Naive thymus-derived CD4-positive, alpha-beta T cell (primary cell): ENCODE measurements at regions not wholly inside any gene's neighbourhood (a gene's known extent, or its start where the extent isn't known, plus 50 kb on each side); places are given as distances from the start of the nearest gene placed in this dataset.

ENCODE experiments used
- ATAC-seq: fragments of 150-1000 bp; cut with Tn5 transposase; 2 replicates; pipeline ENCODE4 v1.10.0; 2021; ENCODE audit warnings: mild to moderate bottlenecking, moderate library complexity
- CTCF ChIA-PET: fragments of 350-600 bp; sonication (Branson Sonifier 250); formaldehyde crosslinking; loops from one replicate; lab custom pipeline; 2021; ENCODE audit warnings: antibody characterized with exemption; lab: Charles Lee
- POLR2A ChIA-PET: fragments of 350-600 bp; sonication (Branson Sonifier 250); formaldehyde crosslinking; loops from one replicate; lab custom pipeline; 2021; ENCODE audit warnings: antibody characterized with exemption, inconsistent platforms; lab: Charles Lee
- DNase-seq, 9 donors: peaks; one replicate each; pipeline versions ENCODE4 v3.0.0 to v3.0.0-alpha.2; 2020 to 2022; ENCODE audit warnings: mixed read lengths in 1 of 9
- H3K27ac ChIP-seq: one replicate; pipeline ENCODE4 v1.7.0; 2013; ENCODE audit warnings: mild to moderate bottlenecking, low read depth, low read length, moderate library complexity
- H3K27me3 ChIP-seq, 2 donors: one replicate each; pipeline ENCODE4 v1.7.0; 2013; ENCODE audit warnings: low read length in 2 of 2, mild to moderate bottlenecking in 2 of 2, moderate library complexity in 2 of 2; ENCODE audit not compliant: control insufficient read depth in 2 of 2, insufficient read depth in 2 of 2
- H3K36me3 ChIP-seq, 3 experiments: 1 replicate in 2 of 3; 2 replicates in 1 of 3; pipeline ENCODE4 v1.7.0; 2013; ENCODE audit warnings: low read length in 3 of 3, mild to moderate bottlenecking in 3 of 3, moderate library complexity in 1 of 3; ENCODE audit not compliant: insufficient read depth in 3 of 3, control insufficient read depth in 2 of 3
- H3K4me1 ChIP-seq, 2 donors: one replicate each; pipeline ENCODE4 v1.7.0; 2013; ENCODE audit warnings: low read length in 2 of 2, mild to moderate bottlenecking in 2 of 2, moderate library complexity in 1 of 2; ENCODE audit not compliant: control insufficient read depth in 2 of 2, insufficient read depth in 2 of 2
- H3K4me3 ChIP-seq: 2 replicates; pipeline ENCODE4 v1.7.0; 2013; ENCODE audit warnings: mild to moderate bottlenecking, low read length
- H3K9me3 ChIP-seq, 3 experiments: 1 replicate in 2 of 3; 2 replicates in 1 of 3; pipeline ENCODE4 v1.7.0; 2013; ENCODE audit warnings: low read length in 3 of 3; ENCODE audit not compliant: control insufficient read depth in 2 of 3
- H3K27ac Mint-ChIP-seq, 9 donors: one replicate each; pipeline ENCODE4 v1.8.0; 2020 to 2022; ENCODE audit warnings: mixed read lengths in 9 of 9, mild to moderate bottlenecking in 8 of 9, moderate library complexity in 5 of 9, inconsistent platforms in 2 of 9
- H3K27me3 Mint-ChIP-seq, 5 donors: one replicate each; pipeline ENCODE4 v1.8.0; 2021 to 2022; ENCODE audit warnings: mixed read lengths in 5 of 5, mild to moderate bottlenecking in 1 of 5
- H3K36me3 Mint-ChIP-seq, 5 donors: one replicate each; pipeline ENCODE4 v1.8.0; 2020 to 2022; ENCODE audit warnings: mixed read lengths in 5 of 5, mild to moderate bottlenecking in 3 of 5, inconsistent platforms in 1 of 5
- H3K4me1 Mint-ChIP-seq, 7 donors: one replicate each; pipeline ENCODE4 v1.8.0; 2020 to 2022; ENCODE audit warnings: mixed read lengths in 7 of 7, mild to moderate bottlenecking in 3 of 7, inconsistent platforms in 1 of 7
- H3K4me3 Mint-ChIP-seq, 10 donors: one replicate each; pipeline ENCODE4 v1.8.0; 2020 to 2022; ENCODE audit warnings: mild to moderate bottlenecking in 10 of 10, mixed read lengths in 10 of 10, moderate library complexity in 6 of 10, inconsistent platforms in 2 of 10
- H3K9me3 Mint-ChIP-seq, 11 donors: one replicate each; pipeline ENCODE4 v1.8.0; 2020 to 2022; ENCODE audit warnings: mixed read lengths in 11 of 11, mild to moderate bottlenecking in 4 of 11, inconsistent platforms in 1 of 11, moderate library complexity in 1 of 11
- intact Hi-C, 2 donors: fragments of 100-400 bp; cut with micrococcal nuclease; formaldehyde crosslinking; loops; one replicate each; pipeline ENCODE4 v1.15.1; 2023

DNA sequence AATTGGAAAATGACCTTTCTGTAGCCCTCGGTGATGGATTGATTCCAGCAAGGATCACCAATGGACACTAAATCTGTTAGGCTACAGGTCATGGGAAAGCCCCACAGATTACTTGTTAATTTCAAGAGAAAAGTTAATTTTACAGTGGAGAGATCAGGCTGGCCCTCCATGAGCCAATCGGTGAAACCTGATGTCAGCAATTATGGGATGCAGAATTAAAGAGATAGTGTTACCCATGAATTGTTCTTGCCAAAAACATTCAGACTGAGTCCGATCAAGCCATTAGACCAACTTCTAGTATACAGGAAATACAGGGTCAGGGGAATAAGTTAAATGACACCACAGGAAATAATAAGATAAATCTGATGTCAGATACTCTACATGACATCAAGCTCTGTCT, 214.9 kb upstream of the SYNDIG1 start:
- ATAC-seq (no peak), DNase-seq (no peak)
- intact Hi-C loops = no loop called here
- no peaks in the 10 kb centered on the region for H3K27me3 ChIP-seq
- Mint-ChIP-seq H3K27me3 (peaks cover 0 to 9% (median 0%) of the 10 kb centered on the region in 5 donors), H3K36me3 (no peaks in the 10 kb centered on the region), H3K4me1 (no peaks in the 10 kb centered on the region), H3K4me3 (no peak overlapping the region), H3K27ac (no peak overlapping the region), H3K9me3 (no peaks in the 10 kb centered on the region)
- H3K27ac ChIP-seq = no peak overlapping the region
- no peaks in the 10 kb centered on the region for H3K9me3 ChIP-seq
- H3K4me3 ChIP-seq = no peak overlapping the region
- CTCF ChIA-PET = no interaction called here
- H3K36me3 ChIP-seq = no peaks in the 10 kb centered on the region
- POLR2A ChIA-PET = no interaction called here
- H3K4me1 ChIP-seq = no peaks in the 10 kb centered on the region

- no peak for ATAC-seq
- CTCF ChIA-PET = no interaction called here
These were observed 216.1 kb upstream of the SYNDIG1 start for GRCh38 chr20:24253321-24253720.

DNA sequence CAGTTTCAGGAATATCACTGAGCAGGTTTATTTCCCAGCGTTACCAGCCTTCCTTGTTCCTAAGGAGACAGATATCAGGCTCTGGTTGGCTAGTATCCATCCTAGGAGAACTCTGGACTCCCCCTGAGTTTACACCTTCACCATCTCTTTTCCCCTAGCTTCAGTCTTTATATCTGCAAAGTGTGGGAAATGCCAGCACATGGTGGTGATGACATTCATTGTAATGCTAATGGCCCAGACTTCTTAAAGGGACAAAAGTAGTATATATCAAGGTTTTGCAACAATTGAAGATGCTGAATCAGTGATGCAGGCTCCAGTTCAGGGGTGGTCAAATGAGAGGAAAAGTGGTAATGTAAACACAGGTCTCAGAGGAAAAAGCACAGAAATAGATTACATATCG, 224.3 kb upstream of the SYNDIG1 start:
- Mint-ChIP-seq H3K4me3 (no peak overlapping the region), H3K9me3 (peaks cover 0 to 20% (median 5%) of the 10 kb centered on the region in 11 donors), H3K27ac (no peak overlapping the region), H3K27me3 (peaks cover 0 to 30% (median 24%) of the 10 kb centered on the region in 5 donors), H3K36me3 (peaks cover 0 to 8% (median 4%) of the 10 kb centered on the region in 5 donors), H3K4me1 (no peaks in the 10 kb centered on the region)
- intact Hi-C loops = no loop called here
- no peak for ATAC-seq
- no peak overlapping the region for H3K27ac ChIP-seq
- no peaks in the 10 kb centered on the region for H3K9me3 ChIP-seq
- no peaks in the 10 kb centered on the region for H3K27me3 ChIP-seq
- no peak for DNase-seq
- ChIA-PET CTCF (no interaction called here), POLR2A (no interaction called here)
- H3K4me3 ChIP-seq = no peak overlapping the region
- H3K36me3 ChIP-seq = no peaks in the 10 kb centered on the region
- H3K4me1 ChIP-seq = no peaks in the 10 kb centered on the region

More at GRCh38 chr20:24253321-24253720, 216.1 kb upstream of the SYNDIG1 start:
- intact Hi-C loops = no loop called here
- H3K36me3 Mint-ChIP-seq = no peaks in the 10 kb centered on the region
- Histone ChIP-seq H3K27ac (no peak overlapping the region), H3K36me3 (no peaks in the 10 kb centered on the region), H3K9me3 (no peaks in the 10 kb centered on the region), H3K27me3 (no peaks in the 10 kb centered on the region), H3K4me1 (no peaks in the 10 kb centered on the region), H3K4me3 (no peak overlapping the region)
- H3K27me3 Mint-ChIP-seq = peaks cover 0 to 9% (median 0%) of the 10 kb centered on the region in 5 donors
- H3K4me1 Mint-ChIP-seq = no peaks in the 10 kb centered on the region
- peaks cover 0 to 2% (median 0%) of the 10 kb centered on the region in 11 donors for H3K9me3 Mint-ChIP-seq
- H3K4me3 Mint-ChIP-seq = no peak overlapping the region
- no peak overlapping the region for H3K27ac Mint-ChIP-seq
- DNase-seq = no peak
- POLR2A ChIA-PET = no interaction called here

DNA sequence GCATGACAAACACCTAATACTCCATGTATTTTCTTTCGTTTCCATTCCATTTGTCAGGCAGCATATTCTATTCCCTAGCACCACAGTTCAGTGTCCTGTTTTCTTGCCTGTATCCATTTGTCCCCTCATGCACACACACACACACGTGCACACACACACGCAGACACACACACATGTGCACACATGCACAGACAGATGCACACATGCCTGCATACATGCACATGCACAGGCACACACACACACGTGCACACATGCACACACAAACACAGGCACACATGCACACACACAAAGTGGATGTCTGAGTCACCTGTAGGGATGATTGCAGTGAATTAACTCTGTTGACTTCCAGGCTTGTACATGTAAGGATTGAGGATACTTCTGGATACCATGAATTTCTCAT, 226.7 kb upstream of the SYNDIG1 start:
- Mint-ChIP-seq H3K27me3 (peaks cover 5 to 30% (median 19%) of the 10 kb centered on the region in 5 donors), H3K27ac (no peak overlapping the region), H3K9me3 (peaks cover 0 to 13% (median 3%) of the 10 kb centered on the region in 11 donors), H3K4me1 (no peaks in the 10 kb centered on the region), H3K36me3 (peaks cover 0 to 4% (median 3%) of the 10 kb centered on the region in 5 donors), H3K4me3 (no peak overlapping the region)
- no peak for DNase-seq
- H3K36me3 ChIP-seq = no peaks in the 10 kb centered on the region
- CTCF ChIA-PET = no interaction called here
- no peaks in the 10 kb centered on the region for H3K27me3 ChIP-seq
- no peaks in the 10 kb centered on the region for H3K4me1 ChIP-seq
- no peaks in the 10 kb centered on the region for H3K9me3 ChIP-seq
- no peak overlapping the region for H3K27ac ChIP-seq
- intact Hi-C loops = no loop called here
- POLR2A ChIA-PET = no interaction called here
- no peak for ATAC-seq
- H3K4me3 ChIP-seq = no peak overlapping the region

DNA sequence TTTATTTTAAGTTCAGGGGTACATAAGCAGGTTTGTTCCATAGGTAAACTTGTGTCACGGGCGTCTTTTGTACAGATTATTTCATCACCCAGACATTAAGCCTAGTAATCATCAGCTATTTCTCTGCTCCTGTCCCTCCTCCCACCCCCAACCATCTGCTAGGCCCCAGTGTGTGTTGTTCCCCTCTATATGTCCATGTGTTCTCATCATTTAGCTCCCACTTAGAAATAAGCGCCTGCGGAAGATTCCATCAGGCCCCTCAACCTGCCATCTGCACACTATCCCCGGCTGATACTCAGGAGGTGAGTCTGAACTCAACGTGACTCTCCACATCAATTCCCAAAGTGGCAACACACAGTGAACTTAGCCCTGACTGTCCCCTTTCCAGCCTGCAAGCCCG, 228.0 kb upstream of the SYNDIG1 start:
- ATAC-seq = no peak
- H3K4me1 Mint-ChIP-seq = no peaks in the 10 kb centered on the region
- DNase-seq = no peak
- peaks cover 10 to 28% (median 16%) of the 10 kb centered on the region in 5 donors for H3K27me3 Mint-ChIP-seq
- no peak overlapping the region for H3K4me3 ChIP-seq
- no peaks in the 10 kb centered on the region for H3K9me3 ChIP-seq
- H3K9me3 Mint-ChIP-seq = peaks cover 0 to 4% (median 0%) of the 10 kb centered on the region in 11 donors
- H3K36me3 ChIP-seq = no peaks in the 10 kb centered on the region
- CTCF ChIA-PET = no interaction called here
- intact Hi-C loops = no loop called here
- H3K27ac ChIP-seq = no peak overlapping the region
- H3K4me3 Mint-ChIP-seq = no peak overlapping the region
- H3K27me3 ChIP-seq = no peaks in the 10 kb centered on the region
- POLR2A ChIA-PET = no interaction called here
- no peaks in the 10 kb centered on the region for H3K36me3 Mint-ChIP-seq
- H3K4me1 ChIP-seq = no peaks in the 10 kb centered on the region
- H3K27ac Mint-ChIP-seq = no peak overlapping the region

DNA sequence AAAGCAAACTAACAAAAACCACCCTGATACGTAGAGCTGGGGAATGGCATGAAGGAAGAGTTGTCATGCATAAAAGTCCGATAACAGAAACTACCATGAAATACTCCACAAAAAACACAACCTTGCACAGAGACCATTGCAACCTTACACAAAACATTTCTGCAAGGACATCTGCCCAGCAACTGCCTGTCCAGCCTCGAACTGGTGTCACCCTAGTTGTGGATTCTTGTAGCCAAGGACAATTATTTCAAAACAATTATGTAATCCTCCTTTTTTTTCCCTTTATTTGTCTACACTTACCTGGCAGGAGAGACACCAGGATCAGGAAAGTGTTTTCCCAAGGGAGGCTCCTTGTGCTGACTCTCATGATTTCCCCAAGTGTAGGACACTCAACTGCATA, 232.5 kb upstream of the SYNDIG1 start:
- no peaks in the 10 kb centered on the region for H3K4me1 Mint-ChIP-seq
- no peak overlapping the region for H3K4me3 Mint-ChIP-seq
- POLR2A ChIA-PET = no interaction called here
- no peak for ATAC-seq
- no peak overlapping the region for H3K27ac Mint-ChIP-seq
- Histone ChIP-seq H3K4me1 (no peaks in the 10 kb centered on the region), H3K27me3 (no peaks in the 10 kb centered on the region), H3K27ac (no peak overlapping the region), H3K9me3 (no peaks in the 10 kb centered on the region), H3K4me3 (no peak overlapping the region), H3K36me3 (no peaks in the 10 kb centered on the region)
- DNase-seq = no peak
- no peaks in the 10 kb centered on the region for H3K36me3 Mint-ChIP-seq
- peaks cover 0 to 16% (median 10%) of the 10 kb centered on the region in 5 donors for H3K27me3 Mint-ChIP-seq
- CTCF ChIA-PET = no interaction called here
- H3K9me3 Mint-ChIP-seq = no peaks in the 10 kb centered on the region
- intact Hi-C loops = no loop called here

DNA sequence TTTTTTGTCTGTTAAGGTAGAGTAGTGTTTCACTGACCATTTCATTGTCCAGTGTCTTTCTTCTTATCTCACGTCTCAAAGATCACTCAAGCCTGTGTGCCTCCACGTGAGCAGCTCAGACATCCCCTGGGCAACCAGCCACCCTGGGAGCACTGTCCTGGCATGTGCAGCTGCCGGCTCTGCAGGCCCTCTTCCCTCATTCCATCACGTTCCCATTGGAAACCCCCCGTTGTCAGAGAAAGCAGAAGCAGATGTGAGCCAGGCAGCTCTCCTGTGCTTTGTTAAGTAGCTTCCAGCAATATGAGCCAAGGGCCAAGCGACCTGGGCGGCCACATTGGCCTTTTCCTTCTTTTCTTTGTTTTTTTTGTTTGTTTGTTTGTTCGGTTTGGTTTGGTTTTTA, 233.2 kb upstream of the SYNDIG1 start:
- no peak for DNase-seq
- Histone ChIP-seq H3K36me3 (no peaks in the 10 kb centered on the region), H3K9me3 (no peaks in the 10 kb centered on the region), H3K4me3 (no peak overlapping the region), H3K27ac (no peak overlapping the region), H3K27me3 (no peaks in the 10 kb centered on the region), H3K4me1 (no peaks in the 10 kb centered on the region)
- ATAC-seq = no peak
- Mint-ChIP-seq H3K9me3 (no peaks in the 10 kb centered on the region), H3K27me3 (peaks cover 0 to 16% (median 8%) of the 10 kb centered on the region in 5 donors), H3K4me3 (no peak overlapping the region), H3K4me1 (no peaks in the 10 kb centered on the region), H3K27ac (no peak overlapping the region), H3K36me3 (no peaks in the 10 kb centered on the region)
- intact Hi-C loops = no loop called here
- ChIA-PET CTCF (no interaction called here), POLR2A (no interaction called here)
